K562 (cell line): ENCODE measurements at regions not wholly inside any gene's neighbourhood (a gene's known extent, or its start where the extent isn't known, plus 50 kb on each side); places are given as distances from the start of the nearest gene placed in this dataset.

ENCODE experiments used
- ATAC-seq: fragments of 200-7000 bp; cut with Tn5 transposase; 3 replicates; pipeline ENCODE4 v1.9.1; 2020; ENCODE audit warnings: moderate library complexity
- BruUV-seq: library from RNA; stranded (reverse); fragments of 400-500 nt; replicated peaks from 2 replicates; lab custom pipeline; 2021; lab: Mats Ljungman, UMichigan
- CTCF ChIA-PET: fragments of 300-600 bp; formaldehyde crosslinking; extraction: SDS; loops from one replicate; lab custom pipeline; 2021; ENCODE audit warnings: low intra/inter-chr PET ratio; lab: Yijun Ruan, JAX
- POLR2A ChIA-PET: fragments of 300-600, 350-650 bp; sonication (Branson Sonifier 250); formaldehyde crosslinking; extraction: SDS; loops from one replicate; lab custom pipeline; 2021; ENCODE audit warnings: antibody characterized with exemption, inconsistent platforms; lab: Yijun Ruan, JAX
- DNase-seq, 4 experiments: peaks; one replicate each; pipeline versions ENCODE4 v3.0.0 to v3.0.0-alpha.2; 2011 to 2018; ENCODE audit warnings: low spot score in 3 of 4, mixed read lengths in 3 of 4; ENCODE audit errors: extremely low read depth in 1 of 4
- FAIRE-seq: peaks from 2 replicates; lab custom pipeline; 2011; peaks lifted over from hg19 to GRCh38; lab: Jason Lieb, UNC
- H2AFZ ChIP-seq: 2 replicates; pipeline ENCODE4 v1.6.0; 2011; ENCODE audit warnings: low read depth, low read length, control low read depth, inconsistent platforms
- H3K27ac ChIP-seq: fragments of 200-600 bp; 3 replicates; pipeline ENCODE4 v1.8.0; 2011; ENCODE audit warnings: low read depth, mild to moderate bottlenecking, control low read depth, inconsistent platforms, low read length, moderate library complexity, mixed read lengths; ENCODE audit errors: extremely low read depth
- H3K27me3 ChIP-seq, 2 experiments: fragments of 300-600 bp in 1 of 2; 2 replicates in 1 of 2; 3 replicates in 1 of 2; pipeline versions ENCODE4 v1.6.0 to v1.8.0; 2011; ENCODE audit warnings: inconsistent platforms in 2 of 2, low read length in 2 of 2, mild to moderate bottlenecking in 1 of 2, mixed read lengths in 1 of 2, moderate library complexity in 1 of 2; ENCODE audit not compliant: control insufficient read depth in 2 of 2, insufficient read depth in 2 of 2
- H3K36me3 ChIP-seq: fragments of 300-600 bp; 3 replicates; pipeline ENCODE4 v1.8.0; 2011; ENCODE audit warnings: mild to moderate bottlenecking, low read length, inconsistent platforms; ENCODE audit not compliant: control insufficient read depth, insufficient read depth
- H3K4me1 ChIP-seq, 2 experiments: fragments of 200-600 bp in 1 of 2; replicated peaks in 1 of 2; 2 replicates in 1 of 2; 3 replicates in 1 of 2; pipeline versions ENCODE4 v1.5.1 to v1.8.0; 2011; ENCODE audit warnings: inconsistent platforms in 2 of 2, low read length in 2 of 2, mild to moderate bottlenecking in 1 of 2, mixed read lengths in 1 of 2, moderate library complexity in 1 of 2; ENCODE audit not compliant: control insufficient read depth in 2 of 2, insufficient read depth in 2 of 2
- H3K4me2 ChIP-seq: 2 replicates; pipeline ENCODE4 v1.6.1; 2011; ENCODE audit warnings: low read length, control low read depth, inconsistent platforms, mixed read lengths; ENCODE audit not compliant: insufficient read depth
- H3K4me3 ChIP-seq: fragments of 200-600 bp; sonication (generic), shearing (Covaris generic); 2 replicates; pipeline ENCODE4 v1.5.1; 2016; ENCODE audit warnings: control low read depth, inconsistent platforms
- H3K79me2 ChIP-seq: fragments of 200-600 bp; 3 replicates; pipeline ENCODE4 v1.8.0; 2011; ENCODE audit warnings: low read length, inconsistent platforms; ENCODE audit not compliant: control insufficient read depth, insufficient read depth
- H3K9ac ChIP-seq, 2 experiments: 2 replicates each; pipeline versions ENCODE4 v1.6.0 to v1.6.1; 2011; ENCODE audit warnings: low read depth in 2 of 2, low read length in 2 of 2, control low read depth in 1 of 2, inconsistent platforms in 1 of 2, mild to moderate bottlenecking in 1 of 2, mixed read lengths in 1 of 2; ENCODE audit not compliant: insufficient read depth in 1 of 2
- H3K9me1 ChIP-seq: one replicate; pipeline ENCODE4 v1.6.0; 2011; ENCODE audit warnings: inconsistent platforms, mild to moderate bottlenecking, low read length, moderate library complexity; ENCODE audit not compliant: control insufficient read depth, insufficient read depth
- H3K9me3 ChIP-seq: replicated peaks from 2 replicates; pipeline ENCODE4 v1.5.1; 2011; ENCODE audit warnings: low read depth, low read length, inconsistent platforms; ENCODE audit not compliant: control insufficient read depth, insufficient read depth
- H4K20me1 ChIP-seq: replicated peaks from 2 replicates; pipeline ENCODE4 v1.6.1; 2011; ENCODE audit warnings: low read length, inconsistent platforms, mixed read lengths; ENCODE audit not compliant: control insufficient read depth, insufficient read depth
- BRF1 ChIP-seq: IDR thresholded peaks from 3 replicates; pipeline ENCODE4 v1.6.1; 2011; ENCODE audit warnings: borderline replicate concordance, mild to moderate bottlenecking; ENCODE audit not compliant: insufficient read length; ENCODE audit errors: extremely low read depth
- CBX8 ChIP-seq: fragments of 200-600 bp; sonication (generic); IDR thresholded peaks from 2 replicates; pipeline ENCODE4 v1.6.1; 2012; ENCODE audit warnings: borderline replicate concordance, mixed run types, low read depth, mild to moderate bottlenecking, moderate library complexity, mixed read lengths, low read length, control low read depth, inconsistent platforms; ENCODE audit not compliant: poor library complexity, severe bottlenecking; ENCODE audit errors: extremely low read depth
- CEBPZ ChIP-seq: fragments of 150-350 bp; IDR thresholded peaks from 2 replicates; pipeline ENCODE4 v1.6.1; 2014; ENCODE audit warnings: low read depth, mild to moderate bottlenecking, low read length, borderline replicate concordance
- MYNN ChIP-seq, 2 experiments: sonication (generic); formaldehyde crosslinking in 1 of 2; IDR thresholded peaks; 2 replicates each; pipeline versions ENCODE4 v1.5.0 to v1.6.1; 2016 to 2020; ENCODE audit warnings: antibody characterized with exemption in 1 of 2, missing genetic modification reagents in 1 of 2
- PHTF2 ChIP-seq: fragments of 250-450 bp; sonication (Bioruptor Pico); IDR thresholded peaks from 2 replicates; pipeline ENCODE4 v1.5.0; 2021; ENCODE audit warnings: mild to moderate bottlenecking
- PTRF ChIP-seq: fragments of 450-650 bp; IDR thresholded peaks from 2 replicates; pipeline ENCODE4 v1.6.1; 2016; ENCODE audit warnings: mild to moderate bottlenecking, missing genetic modification characterization, missing compliant biosample characterization
- PTTG1 ChIP-seq: fragments of 450-650 bp; IDR thresholded peaks from 2 replicates; pipeline ENCODE4 v1.6.1; 2016; ENCODE audit warnings: low read depth, mild to moderate bottlenecking, missing genetic modification characterization, missing compliant biosample characterization
- RBM39 ChIP-seq: fragments of 200-400 bp; formaldehyde crosslinking; optimal IDR thresholded peaks from 2 replicates; pipeline ENCODE3; 2018; ENCODE audit warnings: low read depth, low read length
- STAG1 ChIP-seq: sonication (generic); formaldehyde crosslinking; IDR thresholded peaks from 2 replicates; pipeline ENCODE4 v1.5.0; 2020; ENCODE audit warnings: missing genetic modification reagents, borderline replicate concordance
- TAL1 ChIP-seq: fragments of 450-650 bp; IDR thresholded peaks from 2 replicates; pipeline ENCODE4 v1.6.1; 2016; ENCODE audit warnings: mild to moderate bottlenecking
- XRCC4 ChIP-seq: IDR thresholded peaks from one replicate; pipeline ENCODE4 v1.6.1; 2011; ENCODE audit not compliant: insufficient read depth, insufficient read length; ENCODE audit errors: extremely low read depth
- ZNF311 ChIP-seq: fragments of 250-450 bp; sonication (Bioruptor Pico); IDR thresholded peaks from 2 replicates; pipeline ENCODE4 v1.4.0; 2020; ENCODE audit warnings: mild to moderate bottlenecking, moderate library complexity
- ZNF444 ChIP-seq: fragments of 250-450 bp; sonication (Bioruptor Pico); IDR thresholded peaks from 2 replicates; pipeline ENCODE4 v1.4.0; 2020; ENCODE audit warnings: mild to moderate bottlenecking, moderate library complexity
- WGBS: fragments of 100-300 bp; shearing (Covaris generic); methylation state at CpG from one replicate; pipeline ENCODE4 v1.1.6; 2016; ENCODE audit warnings: low coverage, mixed read lengths; ENCODE audit not compliant: insufficient coverage; ENCODE audit errors: missing lambda C conversion rate; 5-methylcytosine and 5-hydroxymethylcytosine counted together
- in situ Hi-C: fragments of 300-500 bp; cut with MboI; formaldehyde crosslinking; loops from 4 replicates; pipeline ENCODE4 v1.15.0; 2018; ENCODE audit warnings: inconsistent platforms, mixed read lengths
- intact Hi-C: fragments of 100-400 bp; cut with micrococcal nuclease; formaldehyde crosslinking; loops from 2 replicates; pipeline ENCODE4 v1.14.2; 2022

GRCh38 chr18:43744960-43745745 is 467.9 kb upstream of the SYT4 start:
- ATAC-seq = no peak
- Histone ChIP-seq H2AFZ (no peak overlapping the region), H3K9me1 (no peaks in the 10 kb centered on the region), H3K4me2 (no peak overlapping the region), H3K79me2 (no peaks in the 10 kb centered on the region), H3K27ac (no peak overlapping the region), H3K9ac (no peak overlapping the region), H3K9me3 (no peaks in the 10 kb centered on the region), H3K27me3 (no peaks in the 10 kb centered on the region), H3K4me3 (no peak overlapping the region), H3K4me1 (no peaks in the 10 kb centered on the region), H4K20me1 (no peaks in the 10 kb centered on the region), H3K36me3 (no peaks in the 10 kb centered on the region)
- intact Hi-C loops (no loop called here), in situ Hi-C loops (no loop called here)
- ChIA-PET CTCF (no interaction called here), POLR2A (no interaction called here)
- TF ChIP-seq CBX8 = no peak
- TF ChIP-seq PTRF (tag) = no peak
- TF ChIP-seq ZNF444 (CRISPR knock-in tag) = no peak
- no peak for TF ChIP-seq ZNF311
- no peak for FAIRE-seq
- 6% methylated on average over 2 of the region's 2 CpGs for WGBS
- no TSS peak for BruUV-seq
- DNase-seq = no peak

DNA sequence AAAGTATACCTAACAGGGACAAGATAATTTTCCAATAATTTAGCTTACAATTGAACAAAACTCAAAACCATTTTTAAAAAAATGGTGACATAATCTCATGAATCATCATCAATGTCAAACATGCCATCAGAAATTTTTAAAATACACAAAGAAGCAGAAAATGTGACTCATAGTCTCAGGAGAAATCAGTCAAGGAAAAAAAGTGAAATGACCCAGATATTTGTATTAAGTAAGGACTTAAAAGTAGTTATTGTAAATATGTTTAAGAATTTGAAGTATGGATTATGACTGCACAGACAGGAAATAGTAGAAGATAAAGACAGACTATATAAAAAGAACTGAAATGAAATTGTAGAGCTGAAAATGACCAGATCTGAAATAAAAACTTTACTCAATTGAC is 473.9 kb upstream of the SYT4 start:
- Histone ChIP-seq H3K36me3 (no peaks in the 10 kb centered on the region), H3K4me2 (no peak overlapping the region), H3K4me3 (no peak overlapping the region), H3K4me1 (no peaks in the 10 kb centered on the region), H3K27ac (no peak overlapping the region), H3K9ac (no peak overlapping the region), H3K27me3 (no peaks in the 10 kb centered on the region), H3K9me1 (no peaks in the 10 kb centered on the region), H3K79me2 (no peaks in the 10 kb centered on the region), H4K20me1 (no peaks in the 10 kb centered on the region), H2AFZ (no peak overlapping the region), H3K9me3 (no peaks in the 10 kb centered on the region)
- DNase-seq = no peak
- FAIRE-seq = no peak
- ChIA-PET POLR2A (no interaction called here), CTCF (no interaction called here)
- no TSS peak for BruUV-seq
- no peak for ATAC-seq
- in situ Hi-C loops (no loop called here), intact Hi-C loops (no loop called here)
- TF ChIP-seq PTTG1 (no peak), BRF1 (no peak), MYNN (IDR thresholded peaks at IDR 0.05) (no peak), MYNN (CRISPR knock-in tag; IDR thresholded peaks at IDR 0.05) (no peak), PHTF2 (no peak), XRCC4 (no peak), CEBPZ (no peak), TAL1 (no peak), STAG1 (CRISPR knock-in tag) (no peak), RBM39 (no peak)
